ENCODE measurements at regions not wholly inside any gene's neighbourhood (a gene's known extent, or its start where the extent isn't known, plus 50 kb on each side); places are given as distances from the start of the nearest gene placed in this dataset.
"Not testable (repeated sequence)": the region's sequence is repeated elsewhere in the genome, so short reads cannot be mapped to it uniquely, and the experiment has no call there.

- no peak for DNase-seq
Measured at GRCh38 chr13:58660826-58661225, 1029.3 kb downstream of the PCDH17 start.

- DNase-seq = no peak
Measured at GRCh38 chr13:58666331-58666730, 1034.8 kb downstream of the PCDH17 start.

- no peak for DNase-seq
Measured at GRCh38 chr13:58667096-58667495, 1035.6 kb downstream of the PCDH17 start.

GRCh38 chr13:58680115-58680514, 1048.6 kb downstream of the PCDH17 start:
- DNase-seq = no peak

GRCh38 chr13:58682616-58683015, 1051.1 kb downstream of the PCDH17 start:
- DNase-seq = no peak

GRCh38 chr13:58687148-58687547, 1055.6 kb downstream of the PCDH17 start:
- no peak for DNase-seq

GRCh38 chr13:58698531-58698930, 1067.0 kb downstream of the PCDH17 start:
- no peak for DNase-seq

- no peak for DNase-seq
Measured at GRCh38 chr13:58704953-58705352, 1073.4 kb downstream of the PCDH17 start.

- DNase-seq = no peak
Measured at GRCh38 chr13:58706421-58706820, 1074.9 kb downstream of the PCDH17 start.

GRCh38 chr13:58712191-58712590, 1080.6 kb downstream of the PCDH17 start:
- no peak for DNase-seq

- not testable (repeated sequence) for DNase-seq
Measured at GRCh38 chr13:58714016-58714415, 1082.5 kb downstream of the PCDH17 start.

- no peak for DNase-seq
Measured at GRCh38 chr13:58721273-58721672, 1089.7 kb downstream of the PCDH17 start.

GRCh38 chr13:58728126-58728525, 1096.6 kb downstream of the PCDH17 start:
- no peak for DNase-seq

- no peak for DNase-seq
Measured at GRCh38 chr13:58729361-58729760, 1097.8 kb downstream of the PCDH17 start.

- DNase-seq = no peak
Measured at GRCh38 chr13:58744686-58745085, 1113.1 kb downstream of the PCDH17 start.

GRCh38 chr13:58767566-58767965, 1136.0 kb downstream of the PCDH17 start:
- no peak for DNase-seq

- no peak for DNase-seq
Measured at GRCh38 chr13:58773280-58773859, 1141.8 kb downstream of the PCDH17 start.

GRCh38 chr13:58782736-58783135, 1151.2 kb downstream of the PCDH17 start:
- no peak for DNase-seq

GRCh38 chr13:58792854-58793253, 1161.3 kb downstream of the PCDH17 start:
- DNase-seq = no peak

- DNase-seq = no peak
Measured at GRCh38 chr13:58795715-58796114, 1164.2 kb downstream of the PCDH17 start.

- DNase-seq = no peak
Measured at GRCh38 chr13:58804832-58805231, 1173.3 kb downstream of the PCDH17 start.

GRCh38 chr13:58806401-58806800, 1174.9 kb downstream of the PCDH17 start:
- DNase-seq = no peak

GRCh38 chr13:58823701-58824100, 1192.2 kb downstream of the PCDH17 start:
- no peak for DNase-seq

GRCh38 chr13:58827904-58828303, 1196.4 kb downstream of the PCDH17 start:
- DNase-seq = no peak

- no peak for DNase-seq
Measured at GRCh38 chr13:58830841-58831240, 1199.3 kb downstream of the PCDH17 start.

- no peak for DNase-seq
Measured at GRCh38 chr13:58838615-58839014, 1207.1 kb downstream of the PCDH17 start.
